CD8-positive, alpha-beta memory T cell (primary cell): ENCODE measurements at regions not wholly inside any gene's neighbourhood (a gene's known extent, or its start where the extent isn't known, plus 50 kb on each side); places are given as distances from the start of the nearest gene placed in this dataset.

Experiments
- CTCF ChIA-PET: fragments of 350-600 bp; sonication (Branson Sonifier 250); formaldehyde crosslinking; loops from one replicate; lab custom pipeline; 2021; ENCODE audit warnings: antibody characterized with exemption; lab: Charles Lee
- POLR2A ChIA-PET: fragments of 350-600 bp; sonication (Branson Sonifier 250); formaldehyde crosslinking; loops from one replicate; lab custom pipeline; 2021; ENCODE audit warnings: antibody characterized with exemption; lab: Charles Lee
- DNase-seq, 5 donors: peaks; one replicate each; pipeline versions ENCODE4 v3.0.0 to v3.0.0-alpha.2; 2020 to 2022; ENCODE audit warnings: mixed read lengths in 1 of 5
- H3K27ac ChIP-seq: one replicate; pipeline ENCODE4 v1.7.0; 2013; ENCODE audit warnings: low read depth, mild to moderate bottlenecking, low read length, moderate library complexity
- H3K27me3 ChIP-seq: 2 replicates; pipeline ENCODE4 v1.7.0; 2013; ENCODE audit warnings: low read length, mild to moderate bottlenecking; ENCODE audit not compliant: insufficient read depth, poor library complexity, severe bottlenecking
- H3K36me3 ChIP-seq: 2 replicates; pipeline ENCODE4 v1.7.0; 2013; ENCODE audit warnings: mild to moderate bottlenecking, low read length, moderate library complexity; ENCODE audit not compliant: insufficient read depth
- H3K4me1 ChIP-seq: 2 replicates; pipeline ENCODE4 v1.7.0; 2013; ENCODE audit warnings: mild to moderate bottlenecking, low read length, moderate library complexity; ENCODE audit not compliant: insufficient read depth
- H3K4me3 ChIP-seq: 2 replicates; pipeline ENCODE4 v1.7.0; 2013; ENCODE audit warnings: mild to moderate bottlenecking, low read length
- H3K9me3 ChIP-seq: 2 replicates; pipeline ENCODE4 v1.7.0; 2013; ENCODE audit warnings: mild to moderate bottlenecking, low read length
- H3K27ac Mint-ChIP-seq, 8 donors: one replicate each; pipeline ENCODE4 v1.8.0; 2020 to 2021; ENCODE audit warnings: mixed read lengths in 8 of 8, mild to moderate bottlenecking in 6 of 8, inconsistent platforms in 3 of 8, moderate library complexity in 3 of 8
- H3K27me3 Mint-ChIP-seq, 2 donors: one replicate each; pipeline ENCODE4 v1.8.0; 2020 to 2021; ENCODE audit warnings: mixed read lengths in 2 of 2, mild to moderate bottlenecking in 1 of 2, moderate library complexity in 1 of 2
- H3K36me3 Mint-ChIP-seq, 3 donors: one replicate each; pipeline ENCODE4 v1.8.0; 2020 to 2021; ENCODE audit warnings: mixed read lengths in 3 of 3, inconsistent platforms in 1 of 3, mild to moderate bottlenecking in 1 of 3
- H3K4me1 Mint-ChIP-seq, 3 donors: one replicate each; pipeline ENCODE4 v1.8.0; 2020 to 2021; ENCODE audit warnings: mixed read lengths in 3 of 3, inconsistent platforms in 1 of 3, mild to moderate bottlenecking in 1 of 3
- H3K4me3 Mint-ChIP-seq, 7 donors: one replicate each; pipeline ENCODE4 v1.8.0; 2020 to 2021; ENCODE audit warnings: mixed read lengths in 7 of 7, mild to moderate bottlenecking in 6 of 7, moderate library complexity in 4 of 7, inconsistent platforms in 2 of 7
- H3K9me3 Mint-ChIP-seq, 5 donors: one replicate each; pipeline ENCODE4 v1.8.0; 2020 to 2022; ENCODE audit warnings: mixed read lengths in 5 of 5, mild to moderate bottlenecking in 3 of 5, moderate library complexity in 2 of 5, inconsistent platforms in 1 of 5

DNA sequence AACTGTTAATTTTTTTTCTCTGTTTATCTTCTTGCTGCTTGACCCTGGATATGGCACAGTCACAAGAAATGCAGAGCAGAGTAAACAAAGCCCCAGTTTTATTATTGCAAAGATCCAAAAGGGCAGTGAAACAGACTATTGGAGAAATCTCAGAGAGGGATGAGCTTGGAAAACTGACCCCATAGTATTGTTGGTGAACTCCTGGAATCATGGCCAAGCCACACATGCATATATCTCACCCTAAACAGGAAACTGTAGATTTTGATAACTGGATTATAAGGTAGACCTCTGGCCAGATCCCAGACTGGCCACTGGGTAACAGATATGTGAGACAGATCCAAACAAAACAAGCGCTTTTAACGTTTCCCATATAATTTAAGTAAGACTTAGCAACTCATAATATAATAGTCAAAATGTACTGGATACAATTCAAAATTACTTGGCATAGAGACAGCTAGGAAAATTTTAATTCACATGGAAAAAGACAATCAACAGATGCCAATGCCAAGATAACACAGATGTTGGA is 263.5 kb upstream of the SEMA6A start:
- no peak overlapping the region for H3K4me3 ChIP-seq
- no peaks in the 10 kb centered on the region for H3K9me3 ChIP-seq
- no peaks in the 10 kb centered on the region for H3K4me1 Mint-ChIP-seq
- no peaks in the 10 kb centered on the region for H3K36me3 ChIP-seq
- no peaks in the 10 kb centered on the region for H3K4me1 ChIP-seq
- no peaks in the 10 kb centered on the region for H3K27me3 Mint-ChIP-seq
- no peaks in the 10 kb centered on the region for H3K36me3 Mint-ChIP-seq
- H3K4me3 Mint-ChIP-seq, result no peak overlapping the region
- H3K27me3 ChIP-seq, result no peaks in the 10 kb centered on the region
- no peak overlapping the region for H3K27ac Mint-ChIP-seq
- ChIA-PET CTCF (no interaction called here), POLR2A (no interaction called here)
- H3K9me3 Mint-ChIP-seq, result peaks cover 0 to 4% (median 0%) of the 10 kb centered on the region in 5 donors
- H3K27ac ChIP-seq, result no peak overlapping the region
- no peak for DNase-seq

DNA sequence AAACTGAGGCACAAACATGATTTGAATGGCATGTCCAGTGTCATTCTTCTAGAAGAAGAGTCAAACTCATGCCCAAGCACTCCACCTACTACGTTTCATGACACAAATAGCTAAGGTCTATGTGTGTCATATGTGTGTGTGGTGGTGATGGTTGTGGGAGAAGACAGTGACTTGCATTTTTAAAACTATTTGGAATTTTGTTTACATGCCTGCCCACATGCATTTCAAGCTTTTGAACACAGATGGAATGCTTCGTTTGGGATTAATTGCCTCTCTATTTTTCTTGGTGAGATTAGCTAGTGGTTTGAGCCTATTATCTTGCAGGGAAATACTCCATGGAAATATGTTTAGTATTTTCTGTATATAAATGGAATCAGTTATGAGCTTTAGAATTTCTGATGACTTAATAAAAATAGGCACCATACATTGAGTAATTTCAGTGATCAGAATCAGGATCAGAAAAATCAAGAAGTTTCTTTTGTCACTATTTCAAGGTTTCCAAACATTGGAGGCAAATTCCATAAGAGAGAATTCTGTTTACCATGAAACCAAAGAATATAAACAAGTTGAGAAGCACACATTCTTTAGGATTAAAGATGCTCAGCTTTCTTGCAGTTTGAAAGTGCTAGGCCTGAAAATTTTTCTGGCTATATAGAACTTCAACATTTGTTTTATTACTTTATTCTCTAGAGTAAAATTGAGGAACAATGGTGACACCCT is 260.3 kb upstream of the SEMA6A start:
- no peaks in the 10 kb centered on the region for H3K9me3 ChIP-seq
- H3K27me3 Mint-ChIP-seq, result no peaks in the 10 kb centered on the region
- H3K36me3 Mint-ChIP-seq, result no peaks in the 10 kb centered on the region
- H3K27ac Mint-ChIP-seq, result no peak overlapping the region
- H3K4me3 Mint-ChIP-seq, result no peak overlapping the region
- POLR2A ChIA-PET, result no interaction called here
- H3K4me1 ChIP-seq, result no peaks in the 10 kb centered on the region
- CTCF ChIA-PET, result no interaction called here
- H3K27me3 ChIP-seq, result no peaks in the 10 kb centered on the region
- H3K9me3 Mint-ChIP-seq, result no peaks in the 10 kb centered on the region
- H3K4me1 Mint-ChIP-seq, result no peaks in the 10 kb centered on the region
- no peaks in the 10 kb centered on the region for H3K36me3 ChIP-seq
- no peak overlapping the region for H3K4me3 ChIP-seq
- no peak overlapping the region for H3K27ac ChIP-seq
- DNase-seq, result no peak

DNA sequence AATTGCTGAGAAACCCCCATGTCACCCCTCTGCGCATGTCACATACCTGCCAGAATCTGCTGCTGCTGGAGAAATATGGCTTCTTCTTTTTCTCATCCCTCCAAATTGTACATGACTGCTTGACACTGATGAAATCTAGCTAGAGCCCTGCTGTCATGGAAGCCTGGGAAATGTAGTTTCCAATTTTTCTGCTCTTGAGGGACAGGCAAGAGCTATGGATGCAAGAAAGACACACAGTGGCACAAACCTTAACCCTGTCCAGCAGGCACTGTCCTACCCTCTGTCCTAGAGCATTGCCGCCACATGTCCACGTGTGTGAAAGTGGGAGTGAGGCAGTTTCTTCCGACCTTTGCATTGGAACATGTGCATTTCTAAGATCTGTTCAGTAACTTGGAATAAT is 255.5 kb upstream of the SEMA6A start:
- no peak overlapping the region for H3K27ac Mint-ChIP-seq
- CTCF ChIA-PET, result no interaction called here
- H3K9me3 Mint-ChIP-seq, result no peaks in the 10 kb centered on the region
- no peaks in the 10 kb centered on the region for H3K4me1 ChIP-seq
- no peak for DNase-seq
- H3K4me1 Mint-ChIP-seq, result no peaks in the 10 kb centered on the region
- H3K36me3 ChIP-seq, result no peaks in the 10 kb centered on the region
- no peak overlapping the region for H3K4me3 ChIP-seq
- H3K4me3 Mint-ChIP-seq, result no peak overlapping the region
- no peaks in the 10 kb centered on the region for H3K9me3 ChIP-seq
- no peaks in the 10 kb centered on the region for H3K36me3 Mint-ChIP-seq
- POLR2A ChIA-PET, result no interaction called here
- no peak overlapping the region for H3K27ac ChIP-seq
- H3K27me3 Mint-ChIP-seq, result no peaks in the 10 kb centered on the region
- H3K27me3 ChIP-seq, result no peaks in the 10 kb centered on the region

DNA sequence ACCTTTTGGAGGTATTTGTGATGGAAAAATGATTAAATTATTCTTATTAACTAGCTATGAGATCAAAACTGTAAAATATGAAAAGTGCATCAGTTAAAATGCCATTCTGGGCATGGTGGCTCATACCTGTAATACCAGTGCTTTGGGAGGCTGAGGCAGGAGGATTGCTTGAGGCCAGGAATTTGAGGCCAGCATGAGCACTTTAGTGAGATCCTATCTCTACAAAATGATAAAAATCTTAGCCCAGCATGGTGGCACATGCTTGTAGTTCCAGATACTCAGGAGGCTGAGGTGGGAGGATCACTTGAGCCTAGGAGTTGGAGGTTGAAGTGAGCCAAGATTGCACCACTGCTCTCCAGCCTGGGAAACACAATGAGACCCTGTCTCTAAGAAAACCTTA is 252.5 kb upstream of the SEMA6A start:
- no peak for DNase-seq
- POLR2A ChIA-PET, result no interaction called here
- Mint-ChIP-seq H3K36me3 (no peaks in the 10 kb centered on the region), H3K4me3 (no peak overlapping the region), H3K27ac (no peak overlapping the region), H3K27me3 (no peaks in the 10 kb centered on the region), H3K4me1 (no peaks in the 10 kb centered on the region), H3K9me3 (peaks cover 0 to 3% (median 0%) of the 10 kb centered on the region in 5 donors)
- Histone ChIP-seq H3K4me1 (no peaks in the 10 kb centered on the region), H3K27me3 (no peaks in the 10 kb centered on the region), H3K27ac (no peak overlapping the region), H3K36me3 (no peaks in the 10 kb centered on the region), H3K9me3 (no peaks in the 10 kb centered on the region), H3K4me3 (no peak overlapping the region)
- CTCF ChIA-PET, result no interaction called here

DNA sequence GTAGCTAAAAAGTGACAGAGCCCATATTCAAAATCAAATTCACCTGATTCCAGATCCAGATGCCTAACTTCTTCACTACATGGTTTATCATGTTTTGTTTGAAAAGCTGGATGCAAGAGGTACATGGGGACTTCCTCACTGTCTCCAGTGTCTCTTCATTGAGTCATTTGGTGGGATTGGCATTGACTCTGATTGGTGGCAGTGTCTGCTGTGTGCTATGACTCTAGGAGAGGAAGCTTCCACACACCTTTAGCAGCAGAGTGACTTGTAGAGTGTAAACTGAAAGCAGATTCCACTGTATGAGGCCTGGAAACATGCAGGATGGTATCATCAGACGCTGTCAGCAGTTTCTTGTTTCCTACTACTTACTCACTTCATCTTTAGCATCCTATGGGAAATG is 250.9 kb upstream of the SEMA6A start:
- no peak overlapping the region for H3K4me3 Mint-ChIP-seq

DNA sequence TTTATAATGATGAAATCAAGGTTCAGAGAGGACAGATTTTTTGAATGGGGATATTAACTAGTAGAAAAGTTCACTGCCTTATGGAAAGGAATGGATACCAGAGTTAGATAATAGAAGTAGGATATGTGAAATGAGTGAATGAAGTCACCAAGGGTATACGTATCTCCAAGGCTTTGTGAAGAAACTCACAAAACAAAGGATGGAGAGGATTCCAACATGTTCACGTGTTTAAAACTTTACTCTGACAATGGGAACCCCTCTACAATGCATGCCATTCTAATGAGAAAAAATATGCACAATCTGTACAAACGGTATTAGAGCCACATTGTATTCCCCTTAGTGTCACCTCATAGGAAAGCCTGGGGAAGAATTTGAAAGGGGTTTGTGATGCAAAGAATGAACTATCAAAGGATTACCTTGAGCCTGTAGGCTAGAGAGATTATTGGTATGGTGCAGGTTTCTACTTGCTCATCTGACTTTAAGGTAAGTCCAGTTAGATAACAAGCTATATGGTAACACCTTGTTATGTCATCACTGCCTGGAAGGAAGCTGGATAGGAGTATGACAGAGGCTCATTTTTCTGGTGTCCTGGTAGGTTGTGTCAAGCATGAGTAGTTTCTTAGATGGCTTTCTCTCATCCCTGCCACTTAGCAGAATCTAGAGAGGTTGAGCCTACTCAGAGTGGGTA is 250.3 kb upstream of the SEMA6A start:
- peaks cover 0 to 4% (median 0%) of the 10 kb centered on the region in 5 donors for H3K9me3 Mint-ChIP-seq
- Histone ChIP-seq H3K4me1 (no peaks in the 10 kb centered on the region), H3K27ac (no peak overlapping the region), H3K27me3 (no peaks in the 10 kb centered on the region), H3K4me3 (no peak overlapping the region), H3K9me3 (no peaks in the 10 kb centered on the region), H3K36me3 (no peaks in the 10 kb centered on the region)
- no peak overlapping the region for H3K4me3 Mint-ChIP-seq
- ChIA-PET POLR2A (no interaction called here), CTCF (no interaction called here)
- no peak for DNase-seq
- no peaks in the 10 kb centered on the region for H3K4me1 Mint-ChIP-seq
- no peaks in the 10 kb centered on the region for H3K36me3 Mint-ChIP-seq
- H3K27me3 Mint-ChIP-seq, result no peaks in the 10 kb centered on the region
- H3K27ac Mint-ChIP-seq, result no peak overlapping the region

More for the DNA sequence above, 250.9 kb upstream of the SEMA6A start:
- Mint-ChIP-seq H3K27ac (no peak overlapping the region), H3K9me3 (peaks cover 0 to 4% (median 0%) of the 10 kb centered on the region in 5 donors), H3K36me3 (no peaks in the 10 kb centered on the region), H3K4me1 (no peaks in the 10 kb centered on the region), H3K27me3 (no peaks in the 10 kb centered on the region)
- H3K9me3 ChIP-seq, result no peaks in the 10 kb centered on the region
- no peaks in the 10 kb centered on the region for H3K4me1 ChIP-seq
- DNase-seq, result no peak
- CTCF ChIA-PET, result no interaction called here
- no peak overlapping the region for H3K27ac ChIP-seq
- POLR2A ChIA-PET, result no interaction called here
- H3K27me3 ChIP-seq, result no peaks in the 10 kb centered on the region
- H3K4me3 ChIP-seq, result no peak overlapping the region
- H3K36me3 ChIP-seq, result no peaks in the 10 kb centered on the region

DNA sequence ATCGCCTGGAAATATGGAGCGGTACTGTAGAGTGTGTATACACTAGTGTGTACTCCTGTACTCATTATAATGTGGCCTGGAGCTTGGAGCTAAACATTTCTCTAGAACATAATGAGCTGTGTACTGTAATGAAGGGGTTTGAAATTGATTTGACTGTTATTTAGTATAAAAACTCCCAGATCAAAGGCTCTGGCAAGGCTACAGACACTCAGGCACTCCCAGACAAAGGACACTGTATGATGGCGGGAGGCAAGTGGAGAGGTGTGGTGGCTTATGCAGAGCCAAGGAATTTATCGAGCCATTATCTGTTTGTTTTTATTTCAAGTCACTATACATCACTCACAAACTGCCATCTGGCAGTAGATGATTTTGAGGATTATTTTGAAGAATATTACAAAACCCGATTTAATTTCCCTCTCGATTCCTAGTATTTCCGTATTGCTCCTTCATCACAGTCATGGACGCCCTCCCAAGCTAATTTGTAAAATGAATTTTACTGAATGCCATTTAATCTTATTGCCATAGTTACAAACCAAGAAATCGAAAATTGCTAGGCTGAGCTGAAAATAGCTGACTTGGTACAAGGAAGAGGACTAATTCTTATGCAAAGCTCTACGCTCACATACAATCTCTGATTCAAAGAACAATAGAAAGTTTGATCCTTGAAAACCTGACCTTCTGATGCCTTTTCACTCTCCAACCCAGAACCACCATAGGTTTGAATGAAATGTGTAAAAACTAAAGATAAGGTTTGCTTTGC is 240.2 kb upstream of the SEMA6A start:
- Histone ChIP-seq H3K9me3 (no peaks in the 10 kb centered on the region), H3K4me3 (no peak overlapping the region), H3K27ac (no peak overlapping the region), H3K27me3 (no peaks in the 10 kb centered on the region), H3K4me1 (no peaks in the 10 kb centered on the region), H3K36me3 (no peaks in the 10 kb centered on the region)
- Mint-ChIP-seq H3K27me3 (peaks cover 0 to 2% of the 10 kb centered on the region in 2 donors), H3K9me3 (peaks cover 0 to 2% (median 0%) of the 10 kb centered on the region in 5 donors), H3K4me1 (no peaks in the 10 kb centered on the region), H3K4me3 (no peak overlapping the region), H3K27ac (no peak overlapping the region), H3K36me3 (no peaks in the 10 kb centered on the region)
- POLR2A ChIA-PET, result no interaction called here
- DNase-seq, result no peak
- CTCF ChIA-PET, result no interaction called here

DNA sequence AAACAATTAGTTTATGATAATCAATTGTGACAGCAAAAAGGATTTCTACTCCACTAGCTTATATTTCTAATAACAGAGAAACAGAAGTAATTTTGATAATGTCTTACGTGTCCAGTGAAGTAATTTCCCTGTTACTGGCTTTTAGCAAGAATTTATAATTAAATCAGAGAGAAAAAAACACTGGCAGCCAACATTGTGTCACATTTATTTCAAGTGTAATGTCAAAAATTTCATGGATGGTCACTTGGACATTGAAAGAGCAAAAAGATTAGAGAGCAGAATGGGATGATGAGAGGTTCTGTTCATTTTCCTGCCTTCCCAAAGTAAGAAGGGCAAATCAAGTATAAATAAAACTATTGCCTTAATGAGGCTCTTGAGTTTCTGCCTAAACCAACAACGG is 239.3 kb upstream of the SEMA6A start:
- Mint-ChIP-seq H3K27ac (no peak overlapping the region), H3K9me3 (peaks cover 0 to 2% (median 0%) of the 10 kb centered on the region in 5 donors), H3K36me3 (no peaks in the 10 kb centered on the region), H3K4me3 (no peak overlapping the region), H3K27me3 (peaks cover 0 to 2% of the 10 kb centered on the region in 2 donors), H3K4me1 (no peaks in the 10 kb centered on the region)
- no peaks in the 10 kb centered on the region for H3K27me3 ChIP-seq
- ChIA-PET CTCF (no interaction called here), POLR2A (no interaction called here)
- no peaks in the 10 kb centered on the region for H3K4me1 ChIP-seq
- no peak overlapping the region for H3K27ac ChIP-seq
- H3K36me3 ChIP-seq, result no peaks in the 10 kb centered on the region
- no peaks in the 10 kb centered on the region for H3K9me3 ChIP-seq
- no peak overlapping the region for H3K4me3 ChIP-seq
- no peak for DNase-seq
